ENCODE measurements at regions not wholly inside any gene's neighbourhood (a gene's known extent, or its start where the extent isn't known, plus 50 kb on each side); places are given as distances from the start of the nearest gene placed in this dataset.

DNA sequence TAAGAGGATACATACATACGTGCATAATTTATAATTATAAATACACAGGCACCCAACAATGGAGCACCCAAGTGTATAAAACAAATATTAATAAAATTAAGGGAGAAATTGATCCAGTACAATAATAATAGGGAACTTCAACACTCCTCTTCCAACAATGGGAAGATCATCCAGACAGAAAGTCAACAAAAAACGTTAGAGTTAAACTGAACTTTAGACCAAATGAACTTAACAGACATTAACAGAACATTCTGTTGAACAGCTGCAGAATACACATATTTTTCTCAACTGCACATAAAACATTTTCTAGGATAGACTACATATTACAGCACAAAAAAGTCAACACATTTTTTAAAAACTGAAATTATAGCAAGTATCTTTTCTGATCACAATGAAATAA is 339.7 kb downstream of the CGGBP1 start:
- TF ChIP-seq, protein P1, sequence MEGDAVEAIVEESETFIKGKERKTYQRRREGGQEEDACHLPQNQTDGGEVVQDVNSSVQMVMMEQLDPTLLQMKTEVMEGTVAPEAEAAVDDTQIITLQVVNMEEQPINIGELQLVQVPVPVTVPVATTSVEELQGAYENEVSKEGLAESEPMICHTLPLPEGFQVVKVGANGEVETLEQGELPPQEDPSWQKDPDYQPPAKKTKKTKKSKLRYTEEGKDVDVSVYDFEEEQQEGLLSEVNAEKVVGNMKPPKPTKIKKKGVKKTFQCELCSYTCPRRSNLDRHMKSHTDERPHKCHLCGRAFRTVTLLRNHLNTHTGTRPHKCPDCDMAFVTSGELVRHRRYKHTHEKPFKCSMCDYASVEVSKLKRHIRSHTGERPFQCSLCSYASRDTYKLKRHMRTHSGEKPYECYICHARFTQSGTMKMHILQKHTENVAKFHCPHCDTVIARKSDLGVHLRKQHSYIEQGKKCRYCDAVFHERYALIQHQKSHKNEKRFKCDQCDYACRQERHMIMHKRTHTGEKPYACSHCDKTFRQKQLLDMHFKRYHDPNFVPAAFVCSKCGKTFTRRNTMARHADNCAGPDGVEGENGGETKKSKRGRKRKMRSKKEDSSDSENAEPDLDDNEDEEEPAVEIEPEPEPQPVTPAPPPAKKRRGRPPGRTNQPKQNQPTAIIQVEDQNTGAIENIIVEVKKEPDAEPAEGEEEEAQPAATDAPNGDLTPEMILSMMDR (IDR thresholded peaks at IDR 0.05; ENCODE audit: low read depth, low read length), result no peak
- no peak for TF ChIP-seq EZH2phosphoT487 (IDR thresholded peaks at IDR 0.05; ENCODE audit: low read depth)

Measured in OCI-LY3 (cell line).